Thyroid gland (tissue), 4 donors: ENCODE measurements at regions not wholly inside any gene's neighbourhood (a gene's known extent, or its start where the extent isn't known, plus 50 kb on each side); places are given as distances from the start of the nearest gene placed in this dataset.

Experiments
- POLR2A ChIP-seq, 2 donors: fragments of 450-650 bp; IDR thresholded peaks; one replicate each; pipeline ENCODE4 v1.6.1; 2017; ENCODE audit warnings: antibody characterized with exemption in 2 of 2, mild to moderate bottlenecking in 2 of 2, moderate library complexity in 1 of 2
- TF ChIP-seq, protein P1 (sequence below), 6 experiments: fragments of 200-600 bp in 3 of 6; fragments of 450-650 bp in 3 of 6; sonication (generic) in 3 of 6; IDR thresholded peaks; one replicate each; pipeline ENCODE4 v1.5.1; 2016 to 2019; ENCODE audit warnings: antibody characterized with exemption in 6 of 6, mild to moderate bottlenecking in 2 of 6, inconsistent platforms in 1 of 6, moderate library complexity in 1 of 6

DNA sequence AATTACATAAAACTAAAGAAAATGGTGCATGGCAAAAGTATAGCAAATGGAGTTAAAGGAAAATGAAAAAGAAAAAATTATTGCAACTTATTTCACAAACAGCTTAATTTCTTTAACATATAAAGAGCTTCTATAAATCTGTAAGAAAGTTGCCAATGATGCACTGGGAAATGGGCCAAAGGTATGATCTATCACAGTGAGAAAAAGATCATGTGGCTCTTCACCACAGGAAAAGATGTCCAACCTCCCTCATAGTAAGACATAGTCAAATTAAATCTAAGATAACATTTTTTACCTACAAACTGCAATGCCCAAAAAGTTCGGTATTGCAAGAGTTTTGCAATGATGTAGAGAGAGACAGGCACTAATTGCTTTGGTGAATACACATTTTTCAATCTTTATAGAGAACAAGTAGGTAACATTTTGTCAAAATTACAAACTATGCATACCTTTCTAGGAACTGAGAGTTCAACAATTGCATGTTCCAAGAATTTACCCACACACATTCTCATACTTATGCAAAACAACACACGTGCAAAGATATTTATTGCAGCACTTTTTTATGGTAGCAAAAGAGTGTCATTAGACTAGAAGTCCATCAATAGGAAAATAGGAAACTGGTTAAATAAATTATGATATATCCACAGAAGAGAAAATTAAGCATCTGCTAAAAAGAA lies 372.6 kb downstream of the QKI start:
- no peak for TF ChIP-seq POLR2A (IDR thresholded peaks at IDR 0.05)
- TF ChIP-seq, protein P1, sequence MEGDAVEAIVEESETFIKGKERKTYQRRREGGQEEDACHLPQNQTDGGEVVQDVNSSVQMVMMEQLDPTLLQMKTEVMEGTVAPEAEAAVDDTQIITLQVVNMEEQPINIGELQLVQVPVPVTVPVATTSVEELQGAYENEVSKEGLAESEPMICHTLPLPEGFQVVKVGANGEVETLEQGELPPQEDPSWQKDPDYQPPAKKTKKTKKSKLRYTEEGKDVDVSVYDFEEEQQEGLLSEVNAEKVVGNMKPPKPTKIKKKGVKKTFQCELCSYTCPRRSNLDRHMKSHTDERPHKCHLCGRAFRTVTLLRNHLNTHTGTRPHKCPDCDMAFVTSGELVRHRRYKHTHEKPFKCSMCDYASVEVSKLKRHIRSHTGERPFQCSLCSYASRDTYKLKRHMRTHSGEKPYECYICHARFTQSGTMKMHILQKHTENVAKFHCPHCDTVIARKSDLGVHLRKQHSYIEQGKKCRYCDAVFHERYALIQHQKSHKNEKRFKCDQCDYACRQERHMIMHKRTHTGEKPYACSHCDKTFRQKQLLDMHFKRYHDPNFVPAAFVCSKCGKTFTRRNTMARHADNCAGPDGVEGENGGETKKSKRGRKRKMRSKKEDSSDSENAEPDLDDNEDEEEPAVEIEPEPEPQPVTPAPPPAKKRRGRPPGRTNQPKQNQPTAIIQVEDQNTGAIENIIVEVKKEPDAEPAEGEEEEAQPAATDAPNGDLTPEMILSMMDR (IDR thresholded peaks at IDR 0.05), result no peak
